ENCODE measurements at regions not wholly inside any gene's neighbourhood (a gene's known extent, or its start where the extent isn't known, plus 50 kb on each side); places are given as distances from the start of the nearest gene placed in this dataset.

- TF ChIP-seq, protein P1, sequence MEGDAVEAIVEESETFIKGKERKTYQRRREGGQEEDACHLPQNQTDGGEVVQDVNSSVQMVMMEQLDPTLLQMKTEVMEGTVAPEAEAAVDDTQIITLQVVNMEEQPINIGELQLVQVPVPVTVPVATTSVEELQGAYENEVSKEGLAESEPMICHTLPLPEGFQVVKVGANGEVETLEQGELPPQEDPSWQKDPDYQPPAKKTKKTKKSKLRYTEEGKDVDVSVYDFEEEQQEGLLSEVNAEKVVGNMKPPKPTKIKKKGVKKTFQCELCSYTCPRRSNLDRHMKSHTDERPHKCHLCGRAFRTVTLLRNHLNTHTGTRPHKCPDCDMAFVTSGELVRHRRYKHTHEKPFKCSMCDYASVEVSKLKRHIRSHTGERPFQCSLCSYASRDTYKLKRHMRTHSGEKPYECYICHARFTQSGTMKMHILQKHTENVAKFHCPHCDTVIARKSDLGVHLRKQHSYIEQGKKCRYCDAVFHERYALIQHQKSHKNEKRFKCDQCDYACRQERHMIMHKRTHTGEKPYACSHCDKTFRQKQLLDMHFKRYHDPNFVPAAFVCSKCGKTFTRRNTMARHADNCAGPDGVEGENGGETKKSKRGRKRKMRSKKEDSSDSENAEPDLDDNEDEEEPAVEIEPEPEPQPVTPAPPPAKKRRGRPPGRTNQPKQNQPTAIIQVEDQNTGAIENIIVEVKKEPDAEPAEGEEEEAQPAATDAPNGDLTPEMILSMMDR (IDR thresholded peaks at IDR 0.05), result no peak
- no peak for TF ChIP-seq POLR2A (IDR thresholded peaks at IDR 0.05)
These were observed 104.1 kb upstream of the GSE1 start for GRCh38 chr16:85508993-85509392.

Data from thyroid gland (tissue), 4 donors.